BLaER1 (cell line): ENCODE measurements at regions not wholly inside any gene's neighbourhood (a gene's known extent, or its start where the extent isn't known, plus 50 kb on each side); places are given as distances from the start of the nearest gene placed in this dataset.
"Not testable (repeated sequence)": the region's sequence is repeated elsewhere in the genome, so short reads cannot be mapped to it uniquely, and the experiment has no call there.

ENCODE experiments used
- H3K27ac ChIP-seq: shearing (Covaris generic); formaldehyde crosslinking; 2 replicates; pipeline ENCODE4 v1.8.1; 2022
- H3K27me3 ChIP-seq: shearing (Covaris generic); formaldehyde crosslinking; 2 replicates; pipeline ENCODE4 v1.8.1; 2022
- H3K36me3 ChIP-seq: shearing (Covaris generic); formaldehyde crosslinking; 2 replicates; pipeline ENCODE4 v1.8.1; 2022
- H3K4me1 ChIP-seq: shearing (Covaris generic); formaldehyde crosslinking; 2 replicates; pipeline ENCODE4 v1.8.1; 2022
- H3K4me2 ChIP-seq: shearing (Covaris generic); formaldehyde crosslinking; 2 replicates; pipeline ENCODE4 v1.8.1; 2022
- H3K4me3 ChIP-seq: shearing (Covaris generic); formaldehyde crosslinking; 2 replicates; pipeline ENCODE4 v1.8.1; 2022
- H3K9ac ChIP-seq: shearing (Covaris generic); formaldehyde crosslinking; 2 replicates; pipeline ENCODE4 v1.8.1; 2022
- H3K9me3 ChIP-seq: shearing (Covaris generic); formaldehyde crosslinking; 2 replicates; pipeline ENCODE4 v1.8.1; 2022
- H4K20me1 ChIP-seq: shearing (Covaris generic); formaldehyde crosslinking; 2 replicates; pipeline ENCODE4 v1.8.1; 2022
- Cebpa-rat ChIP-seq: shearing (Covaris generic); IDR thresholded peaks from 2 replicates; pipeline ENCODE4 v1.8.1; 2022

DNA sequence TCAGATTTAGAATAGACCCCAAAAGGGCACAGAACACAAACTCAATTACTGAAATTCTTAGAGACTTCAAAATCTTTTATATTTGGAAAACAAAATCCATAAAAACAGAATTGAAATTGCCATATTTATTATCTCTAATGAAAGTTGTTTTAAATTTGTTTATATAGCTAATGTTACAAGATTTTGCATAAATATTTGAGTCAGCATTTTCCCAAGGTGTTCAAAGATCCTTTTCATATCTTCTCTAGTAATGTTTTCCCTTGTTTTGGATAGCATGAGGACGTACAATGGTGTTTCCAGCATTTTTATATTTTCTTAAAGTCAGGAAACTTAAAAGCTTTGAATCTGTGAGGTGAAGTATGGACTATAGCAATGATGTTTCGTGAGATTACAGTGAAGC is 235.2 kb upstream of the EPHA7 start:
- H3K9me3 ChIP-seq, result no peaks in the 10 kb centered on the region
- no peak for TF ChIP-seq Cebpa-rat
- no peak overlapping the region for H3K4me3 ChIP-seq
- H3K4me2 ChIP-seq, result no peak overlapping the region
- no peaks in the 10 kb centered on the region for H3K4me1 ChIP-seq
- H3K27ac ChIP-seq, result no peak overlapping the region
- H3K9ac ChIP-seq, result no peak overlapping the region
- no peaks in the 10 kb centered on the region for H3K27me3 ChIP-seq
- no peaks in the 10 kb centered on the region for H3K36me3 ChIP-seq
- H4K20me1 ChIP-seq, result no peaks in the 10 kb centered on the region

- Histone ChIP-seq H3K27ac (no peak overlapping the region), H3K9ac (no peak overlapping the region), H3K4me1 (no peaks in the 10 kb centered on the region), H4K20me1 (no peaks in the 10 kb centered on the region), H3K4me3 (no peak overlapping the region), H3K4me2 (no peak overlapping the region), H3K36me3 (no peaks in the 10 kb centered on the region), H3K9me3 (no peaks in the 10 kb centered on the region), H3K27me3 (no peaks in the 10 kb centered on the region)
- TF ChIP-seq Cebpa-rat, result no peak
Measured at GRCh38 chr6:93644611-93645010, 225.3 kb upstream of the EPHA7 start.

DNA sequence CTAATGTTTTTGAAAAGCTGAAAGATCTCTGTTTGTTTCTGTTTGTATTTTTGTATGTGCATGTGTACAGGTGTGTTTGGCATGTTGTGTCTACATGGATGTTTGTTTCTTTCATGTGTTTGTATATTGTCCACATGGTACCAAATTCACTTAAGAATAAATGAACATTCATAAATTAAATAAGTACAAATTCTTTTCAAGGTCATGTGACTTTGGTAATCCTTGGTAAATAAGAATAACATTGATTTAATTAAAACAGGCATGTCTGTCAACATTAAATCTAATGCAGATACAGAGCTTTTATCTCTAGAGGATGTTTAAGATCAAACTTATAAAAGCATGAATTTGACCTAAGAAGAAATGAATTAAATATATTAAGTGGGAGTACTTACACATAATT is 219.8 kb upstream of the EPHA7 start:
- H3K4me2 ChIP-seq, result no peak overlapping the region
- no peak for TF ChIP-seq Cebpa-rat

DNA sequence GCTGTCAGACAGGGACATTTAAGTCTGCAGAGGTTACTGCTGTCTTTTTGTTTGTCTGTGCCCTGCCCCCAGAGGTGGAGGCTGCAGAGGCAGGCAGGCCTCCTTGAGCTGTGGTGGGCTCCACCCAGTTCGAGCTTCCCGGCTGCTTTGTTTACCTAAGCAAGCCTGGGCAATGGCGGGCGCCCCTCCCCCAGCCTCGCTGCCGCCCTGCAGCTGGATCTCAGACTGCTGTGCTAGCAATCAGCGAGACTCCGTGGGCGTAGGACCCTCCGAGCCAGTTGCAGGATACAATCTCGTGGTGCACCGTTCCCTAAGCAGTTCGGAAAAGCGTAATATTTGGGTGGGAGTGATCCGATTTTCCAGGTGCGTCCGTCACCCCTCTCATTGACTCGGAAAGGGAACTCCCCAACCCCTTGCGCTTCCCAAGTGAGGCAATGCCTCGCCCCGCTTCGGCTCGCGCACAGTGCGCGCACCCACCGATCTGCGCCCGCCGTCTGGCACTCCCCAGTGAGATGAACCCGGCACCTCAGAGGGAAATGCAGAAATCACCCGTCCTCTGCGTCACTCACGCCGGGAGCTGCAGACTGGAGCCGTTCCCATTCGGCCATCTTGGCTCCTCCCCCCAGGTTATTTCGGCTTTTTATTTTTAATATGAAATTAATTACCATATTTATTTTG is 217.8 kb upstream of the EPHA7 start:
- H3K4me1 ChIP-seq, H3K4me3 ChIP-seq, H3K9me3 ChIP-seq, H3K36me3 ChIP-seq, H3K27me3 ChIP-seq, H3K9ac ChIP-seq, H4K20me1 ChIP-seq, H3K27ac ChIP-seq, H3K4me2 ChIP-seq: not testable (repeated sequence)

More for the DNA sequence above, 219.8 kb upstream of the EPHA7 start:
- no peaks in the 10 kb centered on the region for H3K36me3 ChIP-seq
- no peaks in the 10 kb centered on the region for H3K27me3 ChIP-seq
- no peak overlapping the region for H3K9ac ChIP-seq
- H3K4me3 ChIP-seq, result no peak overlapping the region
- no peak overlapping the region for H3K27ac ChIP-seq
- no peaks in the 10 kb centered on the region for H4K20me1 ChIP-seq
- H3K4me1 ChIP-seq, result no peaks in the 10 kb centered on the region
- peaks cover 4% of the 10 kb centered on the region for H3K9me3 ChIP-seq

- Histone ChIP-seq H3K9ac (no peak overlapping the region), H3K27me3 (no peaks in the 10 kb centered on the region)
- TF ChIP-seq Cebpa-rat, result no peak
Measured at GRCh38 chr6:93624408-93624807, 205.0 kb upstream of the EPHA7 start.

GRCh38 chr6:93621442-93621841 is 202.1 kb upstream of the EPHA7 start:
- no peaks in the 10 kb centered on the region for H4K20me1 ChIP-seq
- no peak overlapping the region for H3K27ac ChIP-seq
- no peaks in the 10 kb centered on the region for H3K36me3 ChIP-seq
- H3K9ac ChIP-seq, result no peak overlapping the region
- H3K9me3 ChIP-seq, result no peaks in the 10 kb centered on the region
- TF ChIP-seq Cebpa-rat, result no peak
- H3K4me3 ChIP-seq, result no peak overlapping the region
- no peak overlapping the region for H3K4me2 ChIP-seq
- no peaks in the 10 kb centered on the region for H3K4me1 ChIP-seq
- no peaks in the 10 kb centered on the region for H3K27me3 ChIP-seq

More at GRCh38 chr6:93624408-93624807, 205.0 kb upstream of the EPHA7 start:
- H3K27ac ChIP-seq, result no peak overlapping the region
- H3K36me3 ChIP-seq, result no peaks in the 10 kb centered on the region
- H3K4me2 ChIP-seq, result no peak overlapping the region
- H3K4me1 ChIP-seq, result no peaks in the 10 kb centered on the region
- H4K20me1 ChIP-seq, result no peaks in the 10 kb centered on the region
- H3K4me3 ChIP-seq, result no peak overlapping the region
- no peaks in the 10 kb centered on the region for H3K9me3 ChIP-seq

GRCh38 chr6:93604951-93605350 is 185.6 kb upstream of the EPHA7 start:
- H3K4me3 ChIP-seq, result no peak overlapping the region
- H3K36me3 ChIP-seq, result no peaks in the 10 kb centered on the region
- no peaks in the 10 kb centered on the region for H3K4me1 ChIP-seq
- H3K27me3 ChIP-seq, result no peaks in the 10 kb centered on the region
- no peak overlapping the region for H3K4me2 ChIP-seq
- no peak overlapping the region for H3K27ac ChIP-seq
- H4K20me1 ChIP-seq, result no peaks in the 10 kb centered on the region
- TF ChIP-seq Cebpa-rat, result no peak
- H3K9ac ChIP-seq, result no peak overlapping the region
- H3K9me3 ChIP-seq, result no peaks in the 10 kb centered on the region

- Histone ChIP-seq H3K9me3 (no peaks in the 10 kb centered on the region), H3K4me1 (no peaks in the 10 kb centered on the region), H4K20me1 (no peaks in the 10 kb centered on the region), H3K9ac (no peak overlapping the region), H3K27ac (no peak overlapping the region), H3K36me3 (no peaks in the 10 kb centered on the region), H3K27me3 (no peaks in the 10 kb centered on the region), H3K4me2 (no peak overlapping the region), H3K4me3 (no peak overlapping the region)
- TF ChIP-seq Cebpa-rat, result no peak
Measured at GRCh38 chr6:93592417-93592816, 173.1 kb upstream of the EPHA7 start.

GRCh38 chr6:93586306-93586705 is 166.9 kb upstream of the EPHA7 start:
- H3K4me2 ChIP-seq, result no peak overlapping the region
- H3K9ac ChIP-seq, result no peak overlapping the region
- TF ChIP-seq Cebpa-rat, result no peak
- H3K9me3 ChIP-seq, result no peaks in the 10 kb centered on the region
- no peaks in the 10 kb centered on the region for H3K36me3 ChIP-seq
- H3K4me1 ChIP-seq, result peaks cover 5% of the 10 kb centered on the region; the same call in 1 of the 2 replicates
- H4K20me1 ChIP-seq, result no peaks in the 10 kb centered on the region
- no peaks in the 10 kb centered on the region for H3K27me3 ChIP-seq
- H3K27ac ChIP-seq, result no peak overlapping the region
- no peak overlapping the region for H3K4me3 ChIP-seq

DNA sequence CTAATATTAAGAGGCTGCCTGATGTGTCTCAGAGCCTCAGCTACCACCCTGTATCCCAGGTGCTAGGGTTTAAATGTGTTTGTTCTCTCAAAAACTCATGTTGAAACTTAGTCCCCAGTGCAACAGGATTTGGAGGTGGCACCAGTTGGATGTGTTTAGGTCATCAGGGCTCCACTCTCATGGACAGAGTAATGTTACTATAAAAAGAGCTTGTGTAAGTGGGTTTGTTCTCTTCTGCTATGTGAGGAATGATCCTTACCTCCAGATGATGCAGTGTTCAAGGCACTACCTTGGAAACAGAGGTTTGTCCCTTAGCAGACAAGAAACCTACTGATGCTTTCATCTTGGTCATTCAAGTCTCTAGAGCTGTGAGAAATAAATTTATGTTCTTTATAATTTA is 164.9 kb upstream of the EPHA7 start:
- no peak for TF ChIP-seq Cebpa-rat
- H3K36me3 ChIP-seq, result no peaks in the 10 kb centered on the region
- H3K9me3 ChIP-seq, result no peaks in the 10 kb centered on the region
- H3K4me3 ChIP-seq, result no peak overlapping the region
- H4K20me1 ChIP-seq, result no peaks in the 10 kb centered on the region
- H3K27ac ChIP-seq, result no peak overlapping the region
- H3K4me1 ChIP-seq, result peaks cover 7% of the 10 kb centered on the region; the same call in 1 of the 2 replicates
- no peaks in the 10 kb centered on the region for H3K27me3 ChIP-seq
- no peak overlapping the region for H3K9ac ChIP-seq
- H3K4me2 ChIP-seq, result no peak overlapping the region

DNA sequence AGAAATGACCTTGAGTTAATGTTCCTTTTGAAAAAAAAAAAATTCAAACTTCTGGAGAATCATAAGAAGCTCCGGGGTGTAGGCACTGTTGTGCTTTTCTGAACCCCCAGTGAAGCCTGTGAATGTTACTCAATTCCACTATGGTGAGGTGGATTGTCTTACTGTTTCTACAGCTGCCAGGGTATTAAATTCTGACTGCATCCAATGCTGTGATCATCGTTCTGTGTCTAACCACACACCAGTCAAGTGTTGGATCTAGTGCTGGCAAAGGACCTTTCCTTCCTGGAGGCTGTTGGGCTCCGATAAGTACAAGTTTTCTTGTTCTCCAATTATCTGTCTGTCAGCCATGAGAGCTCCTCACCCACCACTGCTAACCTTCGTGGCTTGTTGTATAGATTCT is 162.0 kb upstream of the EPHA7 start:
- H3K9me3 ChIP-seq, result no peaks in the 10 kb centered on the region
- H3K4me2 ChIP-seq, result no peak overlapping the region
- H3K27ac ChIP-seq, result no peak overlapping the region
- no peak overlapping the region for H3K9ac ChIP-seq
- no peaks in the 10 kb centered on the region for H3K27me3 ChIP-seq
- H4K20me1 ChIP-seq, result no peaks in the 10 kb centered on the region
- H3K4me1 ChIP-seq, result peaks cover 7% of the 10 kb centered on the region; the same call in 1 of the 2 replicates
- TF ChIP-seq Cebpa-rat, result no peak
- H3K4me3 ChIP-seq, result no peak overlapping the region
- no peaks in the 10 kb centered on the region for H3K36me3 ChIP-seq
